ENCODE measurements at regions not wholly inside any gene's neighbourhood (a gene's known extent, or its start where the extent isn't known, plus 50 kb on each side); places are given as distances from the start of the nearest gene placed in this dataset.

- TF ChIP-seq NRF1 (conservative IDR thresholded peaks at IDR 0.05; ENCODE audit: low read depth, low read length) (no peak), NR2F1 (conservative IDR thresholded peaks at IDR 0.05) (no peak), REST (IDR thresholded peaks at IDR 0.05; ENCODE audit: low read depth, low read length) (no peak), MTA3 (IDR thresholded peaks at IDR 0.05; ENCODE audit: borderline replicate concordance, low read length) (peak; percentile 33; the same call in 1 of the 2 replicates), CHD1 (IDR thresholded peaks at IDR 0.05; ENCODE audit: low read depth, low read length) (no peak), SUZ12 (IDR thresholded peaks at IDR 0.05; ENCODE audit: unreplicated experiment) (no peak), E2F4 (IDR thresholded peaks at IDR 0.05; ENCODE audit: low read depth, low read length) (no peak), PRDM15 (CRISPR knock-in tag; IDR thresholded peaks at IDR 0.05) (peak; percentile 81), RFX5 (IDR thresholded peaks at IDR 0.05; ENCODE audit: low read depth, low read length) (no peak), KDM1A (IDR thresholded peaks at IDR 0.05; ENCODE audit: borderline replicate concordance) (no peak), CHD4 (IDR thresholded peaks at IDR 0.05) (no peak), SREBF1 (IDR thresholded peaks at IDR 0.05; ENCODE audit: low read length) (no peak), CEBPZ (IDR thresholded peaks at IDR 0.05; ENCODE audit: low read depth, low read length) (no peak), NR2C2 (IDR thresholded peaks at IDR 0.05; ENCODE audit: borderline replicate concordance, control insufficient read depth, insufficient read length, low read depth) (no peak), RELA (IDR thresholded peaks at IDR 0.05; ENCODE audit: borderline replicate concordance, partially characterized antibody) (no peak), SREBF2 (IDR thresholded peaks at IDR 0.05; ENCODE audit: low read length) (no peak), POU2F2 (IDR thresholded peaks at IDR 0.05; ENCODE audit: borderline replicate concordance, low read depth, low read length) (peak; percentile 37; the same call in 1 of the 3 replicates), ATF3 (IDR thresholded peaks at IDR 0.05; ENCODE audit: borderline replicate concordance, extremely low read depth, low read depth, low read length) (no peak)
Measured at GRCh38 chr6:27139756-27140579, 107.5 kb upstream of the PRSS16 start (continued).
